Upper lobe of left lung (tissue), 6 donors: ENCODE measurements at regions not wholly inside any gene's neighbourhood (a gene's known extent, or its start where the extent isn't known, plus 50 kb on each side); places are given as distances from the start of the nearest gene placed in this dataset.
"Not testable (repeated sequence)": the region's sequence is repeated elsewhere in the genome, so short reads cannot be mapped to it uniquely, and the experiment has no call there.

Source experiments
- ATAC-seq, 2 donors: fragments of 200-7000 bp; cut with Tn5 transposase; one replicate each; pipeline ENCODE4 v1.9.1; 2022; ENCODE audit warnings: mild to moderate bottlenecking in 2 of 2, moderate library complexity in 2 of 2; ENCODE audit not compliant: low FRiP score in 2 of 2
- DNase-seq, 2 donors: peaks; one replicate each; pipeline ENCODE4 v3.0.0-alpha.2; 2019 to 2020
- H3K27ac ChIP-seq, 4 donors: fragments of 200-600 bp; sonication (generic); one replicate each; pipeline ENCODE4 v1.5.1; 2016 to 2019
- H3K27me3 ChIP-seq, 4 donors: fragments of 200-600 bp; sonication (generic); one replicate each; pipeline ENCODE4 v1.5.1; 2017 to 2019
- H3K36me3 ChIP-seq, 4 donors: fragments of 200-600 bp; sonication (generic); one replicate each; pipeline ENCODE4 v1.5.1; 2016 to 2019
- H3K4me1 ChIP-seq, 4 donors: fragments of 200-600 bp; sonication (generic); one replicate each; pipeline ENCODE4 v1.5.1; 2018 to 2019
- H3K4me3 ChIP-seq, 4 donors: fragments of 200-600 bp; sonication (generic); one replicate each; pipeline ENCODE4 v1.5.1; 2017 to 2019; ENCODE audit warnings: mild to moderate bottlenecking in 2 of 4, moderate library complexity in 1 of 4
- H3K9me3 ChIP-seq, 4 donors: fragments of 200-600 bp; sonication (generic); one replicate each; pipeline ENCODE4 v1.5.1; 2018 to 2019
- CTCF ChIP-seq, 6 experiments: fragments of 450-650 bp in 4 of 6; fragments of 200-600 bp in 2 of 6; sonication (generic) in 2 of 6; IDR thresholded peaks; one replicate each; pipeline ENCODE4 v1.5.1; 2016 to 2019; ENCODE audit warnings: antibody characterized with exemption in 6 of 6
- EP300 ChIP-seq, 4 donors: sonication (generic); formaldehyde crosslinking; IDR thresholded peaks; one replicate each; pipeline ENCODE4 v1.5.1; 2017; ENCODE audit warnings: antibody characterized with exemption in 4 of 4, control low read depth in 2 of 4
- POLR2A ChIP-seq, 4 donors: fragments of 450-650 bp; IDR thresholded peaks; one replicate each; pipeline ENCODE4 v1.5.1; 2016 to 2017; ENCODE audit warnings: antibody characterized with exemption in 4 of 4, mild to moderate bottlenecking in 2 of 4
- POLR2AphosphoS5 ChIP-seq, 2 donors: sonication (generic); formaldehyde crosslinking; IDR thresholded peaks; one replicate each; pipeline ENCODE4 v1.5.1; 2017; ENCODE audit warnings: antibody characterized with exemption in 2 of 2
- WGBS, 2 donors: methylation state at CpG; one replicate each; pipeline ENCODE4 v1.1.5; 2017 to 2018; 5-methylcytosine and 5-hydroxymethylcytosine counted together
- donor health status: DM: no; HTN: no; CAD: no; lungs with moderate emphysema.
- donor health status: DM: no; HTN: yes; CAD: no; lungs with severe emphysema.

GRCh38 chr6:122918714-122919113 lies 77.3 kb upstream of the CLVS2 start:
- Histone ChIP-seq H3K4me3 (no peak overlapping the region), H3K27me3 (no peaks in the 10 kb centered on the region), H3K9me3 (peaks cover 0 to 6% (median 4%) of the 10 kb centered on the region in 4 donors), H3K4me1 (no peaks in the 10 kb centered on the region), H3K27ac (no peak overlapping the region), H3K36me3 (no peaks in the 10 kb centered on the region)
- ATAC-seq (no peak), DNase-seq (no peak)
- TF ChIP-seq EP300 (IDR thresholded peaks at IDR 0.05) = no peak
- no peak for TF ChIP-seq POLR2A (IDR thresholded peaks at IDR 0.05)
- no peak for TF ChIP-seq CTCF (IDR thresholded peaks at IDR 0.05)
- no peak for TF ChIP-seq POLR2AphosphoS5 (IDR thresholded peaks at IDR 0.05)

DNA sequence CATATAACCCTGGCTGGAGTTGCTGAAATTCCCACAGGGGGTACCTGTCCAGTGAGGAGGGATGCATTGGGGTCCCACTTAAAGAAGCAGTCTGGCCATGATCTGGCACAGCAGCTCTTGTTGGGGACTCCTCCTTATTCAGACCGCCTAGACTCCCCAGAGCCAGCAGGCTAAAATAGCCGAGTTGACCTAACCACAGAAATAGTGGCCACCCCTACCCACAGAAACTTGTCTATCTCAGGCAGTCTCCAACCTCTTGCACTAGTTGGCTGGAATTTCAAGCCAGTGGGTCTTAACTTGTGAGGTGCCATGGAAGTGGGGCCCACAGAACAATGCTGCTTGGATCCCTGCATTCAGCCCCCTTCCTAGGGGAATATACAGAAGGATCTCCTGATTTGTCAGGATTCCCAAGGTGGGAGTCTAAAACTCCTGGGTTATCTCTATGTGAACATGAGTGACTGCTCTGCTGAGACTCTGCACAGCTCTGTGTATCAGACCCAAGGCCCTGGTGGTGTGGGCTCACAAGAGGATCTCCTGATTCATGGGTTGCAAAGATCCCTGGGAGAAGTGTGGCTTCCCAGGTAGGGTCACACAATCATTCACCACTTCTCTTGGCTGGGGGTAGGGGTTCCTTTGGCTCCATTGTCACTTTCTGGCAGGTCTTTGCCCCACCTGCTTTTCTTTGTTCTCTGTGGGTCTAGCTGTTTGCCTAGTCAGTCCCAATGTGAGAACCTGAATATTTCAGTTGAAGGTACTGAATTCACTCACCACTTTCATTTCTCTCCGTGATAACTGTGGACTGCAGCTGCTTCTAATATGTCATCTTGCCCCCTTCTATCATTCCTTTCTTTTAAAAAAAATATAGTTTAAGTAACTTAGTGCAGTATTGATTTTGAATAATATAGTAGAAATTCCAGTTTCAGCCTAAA lies 65.5 kb upstream of the CLVS2 start:
- H3K9me3 ChIP-seq = no peaks in the 10 kb centered on the region
- no peak overlapping the region for H3K4me3 ChIP-seq
- H3K36me3 ChIP-seq = no peaks in the 10 kb centered on the region
- no peaks in the 10 kb centered on the region for H3K4me1 ChIP-seq
- TF ChIP-seq POLR2A (IDR thresholded peaks at IDR 0.05) (no peak), CTCF (IDR thresholded peaks at IDR 0.05) (no peak), EP300 (IDR thresholded peaks at IDR 0.05) (no peak), POLR2AphosphoS5 (IDR thresholded peaks at IDR 0.05) (no peak)
- DNase-seq (no peak), ATAC-seq (no peak)
- H3K27me3 ChIP-seq = no peaks in the 10 kb centered on the region
- no peak overlapping the region for H3K27ac ChIP-seq
- 81 to 88% methylated on average over 1 to 3 of the region's 3 CpGs for WGBS, 2 donors

DNA sequence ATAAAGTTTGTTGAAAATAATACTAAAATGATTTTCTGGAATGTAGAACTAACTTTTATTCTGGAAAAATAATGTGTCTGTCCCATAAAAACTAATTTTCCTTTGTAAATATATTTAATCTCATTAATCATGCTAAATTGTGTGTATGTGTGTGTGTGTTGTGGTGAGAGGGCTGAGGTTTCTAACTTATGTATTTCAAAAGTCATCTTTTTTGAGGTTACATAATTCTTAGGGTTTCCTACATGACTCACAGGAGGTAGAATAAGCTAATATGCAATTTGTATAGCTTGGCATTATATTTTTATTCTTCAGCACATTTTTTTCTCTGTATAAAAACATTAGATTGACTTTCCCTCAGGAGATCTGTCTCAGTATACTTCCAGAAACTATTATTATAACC lies 64.1 kb upstream of the CLVS2 start:
- no peaks in the 10 kb centered on the region for H3K27me3 ChIP-seq
- H3K27ac ChIP-seq = no peak overlapping the region
- TF ChIP-seq EP300 (IDR thresholded peaks at IDR 0.05) = no peak
- TF ChIP-seq CTCF (IDR thresholded peaks at IDR 0.05) = no peak
- no peak for TF ChIP-seq POLR2A (IDR thresholded peaks at IDR 0.05)
- TF ChIP-seq POLR2AphosphoS5 (IDR thresholded peaks at IDR 0.05) = no peak
- H3K9me3 ChIP-seq = no peaks in the 10 kb centered on the region
- no peak for DNase-seq
- no peaks in the 10 kb centered on the region for H3K36me3 ChIP-seq
- no peak overlapping the region for H3K4me3 ChIP-seq
- H3K4me1 ChIP-seq = no peaks in the 10 kb centered on the region
- no peak for ATAC-seq

GRCh38 chr6:122944936-122945335 lies 51.1 kb upstream of the CLVS2 start:
- not testable (repeated sequence) for H3K27me3 ChIP-seq, H3K27ac ChIP-seq, DNase-seq, ATAC-seq, H3K9me3 ChIP-seq, H3K4me3 ChIP-seq, H3K4me1 ChIP-seq, H3K36me3 ChIP-seq
- 91 to 100% methylated on average over 1 to 5 of the region's 6 CpGs for WGBS, 2 donors
